ENCODE measurements at regions not wholly inside any gene's neighbourhood (a gene's known extent, or its start where the extent isn't known, plus 50 kb on each side); places are given as distances from the start of the nearest gene placed in this dataset.

- Mint-ChIP-seq H3K27ac (no peak overlapping the region), H3K9me3 (no peaks in the 10 kb centered on the region), H3K4me3 (no peak overlapping the region), H3K4me1 (ENCODE audit: low read depth) (no peaks in the 10 kb centered on the region), H3K36me3 (ENCODE audit: low read depth) (no peaks in the 10 kb centered on the region), H3K27me3 (ENCODE audit: insufficient read depth) (no peaks in the 10 kb centered on the region; the same call in 1 of the 2 replicates)
- no peak for TF ChIP-seq CTCF (IDR thresholded peaks at IDR 0.05)
- no peak for DNase-seq
Observed at GRCh38 chr4:130698251-130698650, 1602.3 kb downstream of the C4orf33 start.

- no peak overlapping the region for H3K4me3 Mint-ChIP-seq
- peaks cover 3% of the 10 kb centered on the region; the same call in 1 of the 2 replicates for H3K27me3 Mint-ChIP-seq (ENCODE audit: insufficient read depth)
- TF ChIP-seq CTCF (IDR thresholded peaks at IDR 0.05): no peak
- no peak overlapping the region for H3K27ac Mint-ChIP-seq
- H3K4me1 Mint-ChIP-seq (ENCODE audit: low read depth): no peaks in the 10 kb centered on the region
- no peak for DNase-seq
- no peaks in the 10 kb centered on the region for H3K9me3 Mint-ChIP-seq
- H3K36me3 Mint-ChIP-seq (ENCODE audit: low read depth): no peaks in the 10 kb centered on the region
Observed at GRCh38 chr4:130699004-130699403, 1603.1 kb downstream of the C4orf33 start.

- TF ChIP-seq CTCF (IDR thresholded peaks at IDR 0.05): no peak
- peak; percentile 7 for DNase-seq
- Mint-ChIP-seq H3K27ac (no peak overlapping the region), H3K9me3 (no peaks in the 10 kb centered on the region), H3K27me3 (ENCODE audit: insufficient read depth) (peaks cover 3% of the 10 kb centered on the region), H3K4me3 (no peak overlapping the region), H3K4me1 (ENCODE audit: low read depth) (no peaks in the 10 kb centered on the region), H3K36me3 (ENCODE audit: low read depth) (no peaks in the 10 kb centered on the region)
Observed at GRCh38 chr4:130703211-130703935, 1607.4 kb downstream of the C4orf33 start.

- Mint-ChIP-seq H3K36me3 (ENCODE audit: low read depth) (no peaks in the 10 kb centered on the region), H3K9me3 (no peaks in the 10 kb centered on the region), H3K4me3 (no peak overlapping the region), H3K4me1 (ENCODE audit: low read depth) (no peaks in the 10 kb centered on the region), H3K27ac (no peak overlapping the region), H3K27me3 (ENCODE audit: insufficient read depth) (peaks cover 3% of the 10 kb centered on the region)
- DNase-seq: no peak
- TF ChIP-seq CTCF (IDR thresholded peaks at IDR 0.05): peak; percentile 12; the same call in 1 of the 2 replicates
Observed at GRCh38 chr4:130705023-130705422, 1609.1 kb downstream of the C4orf33 start.

- Mint-ChIP-seq H3K4me3 (no peak overlapping the region), H3K27ac (no peak overlapping the region), H3K36me3 (ENCODE audit: low read depth) (no peaks in the 10 kb centered on the region), H3K4me1 (ENCODE audit: low read depth) (peaks cover 14% of the 10 kb centered on the region), H3K9me3 (no peaks in the 10 kb centered on the region), H3K27me3 (ENCODE audit: insufficient read depth) (no peaks in the 10 kb centered on the region)
- no peak for TF ChIP-seq CTCF (IDR thresholded peaks at IDR 0.05)
- DNase-seq: peak; percentile 37
Observed at GRCh38 chr4:130712038-130712437, 1616.1 kb downstream of the C4orf33 start.
